Neural cell (in vitro differentiated cells): ENCODE measurements at regions not wholly inside any gene's neighbourhood (a gene's known extent, or its start where the extent isn't known, plus 50 kb on each side); places are given as distances from the start of the nearest gene placed in this dataset.

Source experiments
- CTCF ChIP-seq: fragments of 450-650 bp; IDR thresholded peaks from 2 replicates; pipeline ENCODE4 v1.5.1; 2014; ENCODE audit warnings: antibody characterized with exemption, mild to moderate bottlenecking, moderate library complexity; ENCODE audit not compliant: poor library complexity, severe bottlenecking
- RAD21 ChIP-seq: fragments of 450-650 bp; conservative IDR thresholded peaks from 2 replicates; pipeline ENCODE4 v1.6.1; 2014; ENCODE audit warnings: antibody characterized with exemption, mild to moderate bottlenecking, moderate library complexity

- no peak for TF ChIP-seq RAD21
- TF ChIP-seq CTCF, result no peak
These were observed 201.6 kb downstream of the RWDD3 start for GRCh38 chr1:95435611-95436010.
